A172 (cell line): ENCODE measurements at regions not wholly inside any gene's neighbourhood (a gene's known extent, or its start where the extent isn't known, plus 50 kb on each side); places are given as distances from the start of the nearest gene placed in this dataset.

Source experiments
- DNase-seq: peaks from one replicate; pipeline ENCODE4 v3.0.0-alpha.2; 2015; ENCODE audit warnings: low spot score

DNA sequence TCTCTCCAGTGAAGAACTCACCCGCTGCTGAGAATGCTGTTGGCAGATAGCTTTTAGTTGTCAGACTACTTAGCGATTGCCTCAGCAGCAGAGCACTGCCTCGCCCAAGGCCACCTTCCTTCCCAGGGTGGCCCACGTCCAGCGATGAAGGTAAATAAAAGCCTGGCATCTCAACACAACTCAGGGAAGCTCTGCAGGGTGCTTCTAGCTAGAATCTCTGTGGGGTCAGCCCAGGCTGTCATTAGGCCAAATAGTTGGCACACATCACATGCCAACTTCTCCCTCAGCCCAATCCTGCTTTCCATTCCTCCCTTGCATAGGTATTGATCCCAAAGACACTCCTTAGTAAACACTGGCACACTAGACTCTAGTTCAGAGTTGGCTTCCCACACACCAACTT, 368.1 kb upstream of the TMTC1 start:
- no peak for DNase-seq

DNA sequence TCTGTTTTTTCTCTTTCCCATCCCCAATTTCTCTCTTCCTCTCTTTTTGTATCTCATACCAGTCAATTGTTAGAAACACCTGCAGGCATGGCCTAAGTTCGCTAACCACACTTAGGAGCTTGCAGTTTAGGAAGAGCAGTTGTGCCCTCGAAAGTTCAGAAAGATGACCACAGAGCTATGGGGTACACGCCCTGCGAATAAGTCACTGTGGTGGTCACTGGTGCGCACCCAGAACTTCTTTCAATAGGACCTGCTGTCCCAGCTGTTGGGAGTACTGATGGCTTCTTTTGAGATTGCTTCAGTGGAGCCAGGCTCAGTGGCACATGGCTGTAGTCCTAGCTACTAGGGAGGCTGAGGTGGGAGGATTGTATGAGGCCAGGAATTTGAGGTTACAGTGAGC, 362.8 kb upstream of the TMTC1 start:
- DNase-seq: no peak

DNA sequence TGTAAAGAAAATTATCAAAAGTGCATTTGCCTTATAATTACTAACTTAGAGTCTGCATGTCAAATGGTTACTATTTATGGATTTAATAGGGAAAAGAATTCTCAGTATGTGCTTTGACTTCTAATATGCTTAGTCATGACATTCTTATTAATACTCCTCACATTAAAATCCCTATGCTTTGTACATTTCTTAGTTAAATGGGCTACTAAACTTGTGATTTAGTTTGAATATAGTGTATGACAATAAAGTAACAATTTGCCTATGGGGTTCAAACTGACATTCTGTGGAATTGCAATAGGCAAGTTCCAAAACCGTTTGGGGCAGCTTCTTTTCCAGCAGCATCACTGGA, 361.9 kb upstream of the TMTC1 start:
- no peak for DNase-seq

DNA sequence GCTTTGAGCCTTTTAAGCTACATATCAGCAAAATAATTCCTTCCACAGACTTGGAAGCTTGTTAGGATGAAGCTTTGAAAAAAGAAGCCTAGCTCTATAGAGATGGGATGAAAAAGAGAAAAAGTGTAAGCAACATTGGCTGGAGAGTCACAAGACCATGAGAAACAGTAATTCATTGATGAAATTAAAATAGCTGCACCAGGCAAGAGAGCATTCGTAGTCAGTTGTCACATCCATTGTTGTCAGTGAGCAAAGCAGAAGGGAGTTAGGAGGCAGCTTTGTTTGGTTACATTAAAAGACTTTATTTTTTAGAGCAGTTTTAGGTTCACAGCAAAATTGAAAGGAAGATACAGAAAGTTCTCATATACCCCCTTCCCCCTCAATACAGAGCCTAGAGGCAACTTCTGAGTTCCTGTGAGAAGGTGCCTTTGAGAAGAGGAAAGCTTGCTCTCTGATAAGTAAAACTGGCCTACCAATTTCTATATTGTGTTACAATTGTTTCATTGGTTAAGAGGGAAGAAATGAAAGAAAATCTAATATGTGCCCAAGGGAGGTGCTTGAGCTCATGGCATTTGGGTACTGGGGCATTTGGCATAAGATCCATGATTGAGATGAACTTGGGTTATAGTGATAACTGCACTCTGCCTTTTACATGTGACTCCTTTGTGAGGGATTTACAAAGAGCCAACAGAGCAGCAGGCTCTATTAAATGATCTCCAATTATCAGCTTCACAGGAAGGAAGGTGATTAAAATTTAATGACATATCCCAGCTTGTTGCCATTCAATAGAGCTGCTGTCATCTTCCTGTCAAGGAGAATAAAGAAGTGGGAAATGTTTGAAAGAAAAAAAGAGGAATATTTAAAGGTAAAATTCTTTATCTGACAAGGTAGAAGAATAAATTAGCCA, 361.3 kb upstream of the TMTC1 start:
- no peak for DNase-seq

DNA sequence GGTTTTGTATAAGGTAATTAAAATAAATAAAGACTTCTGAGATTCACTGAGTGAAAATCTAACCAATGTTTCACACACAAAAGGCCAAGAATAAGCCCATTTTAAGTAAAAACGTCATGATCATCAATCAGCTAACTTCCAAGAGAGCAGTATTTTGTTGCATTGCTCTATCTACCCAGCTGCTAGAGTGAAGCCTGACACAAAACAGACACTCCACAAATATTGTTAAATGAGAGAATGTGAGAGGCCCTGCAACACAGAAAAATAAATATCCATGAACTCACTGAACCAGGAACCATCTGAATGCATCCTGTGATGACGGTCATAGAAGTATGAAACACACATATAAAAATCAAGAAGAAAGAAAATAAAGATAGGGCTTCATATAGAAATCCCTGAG, 358.6 kb upstream of the TMTC1 start:
- no peak for DNase-seq

DNA sequence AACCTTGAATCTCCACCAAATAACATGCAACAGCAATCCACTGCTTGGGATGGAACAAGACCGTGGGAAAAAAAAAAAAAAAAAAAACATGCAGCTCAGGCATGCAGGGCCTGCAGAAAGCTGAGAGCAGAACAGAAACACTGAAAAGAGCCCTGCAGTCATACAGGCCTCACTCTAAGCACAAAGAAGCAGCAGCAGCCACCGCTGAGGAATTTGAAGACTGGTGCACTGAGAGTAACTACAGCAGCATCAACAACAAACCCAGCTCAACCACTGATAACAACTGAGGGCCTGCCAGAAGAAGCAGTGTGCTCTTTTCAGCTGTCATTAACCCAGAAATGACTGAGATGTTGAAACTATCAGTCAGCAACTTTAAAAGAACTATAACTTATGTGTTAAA, 354.7 kb upstream of the TMTC1 start:
- DNase-seq: no peak

DNA sequence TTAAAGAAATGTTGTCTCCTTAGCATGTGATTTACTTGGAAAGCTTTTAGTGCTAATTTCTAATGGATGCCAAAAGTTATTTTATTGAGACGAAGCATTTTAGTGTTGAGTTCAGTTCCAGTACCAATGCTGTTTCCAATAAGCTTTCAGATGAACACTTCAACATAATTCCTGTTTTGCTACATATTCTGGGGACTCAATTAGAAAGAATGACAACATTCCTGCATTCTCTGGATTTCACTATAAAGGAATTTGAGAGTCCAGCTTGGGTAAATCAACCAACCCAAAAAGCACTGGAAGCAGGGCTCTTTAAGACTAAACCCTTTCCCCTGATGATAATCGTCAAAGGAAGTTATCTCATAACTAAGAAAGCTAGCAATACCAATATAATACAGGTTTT, 353.0 kb upstream of the TMTC1 start:
- no peak for DNase-seq

DNA sequence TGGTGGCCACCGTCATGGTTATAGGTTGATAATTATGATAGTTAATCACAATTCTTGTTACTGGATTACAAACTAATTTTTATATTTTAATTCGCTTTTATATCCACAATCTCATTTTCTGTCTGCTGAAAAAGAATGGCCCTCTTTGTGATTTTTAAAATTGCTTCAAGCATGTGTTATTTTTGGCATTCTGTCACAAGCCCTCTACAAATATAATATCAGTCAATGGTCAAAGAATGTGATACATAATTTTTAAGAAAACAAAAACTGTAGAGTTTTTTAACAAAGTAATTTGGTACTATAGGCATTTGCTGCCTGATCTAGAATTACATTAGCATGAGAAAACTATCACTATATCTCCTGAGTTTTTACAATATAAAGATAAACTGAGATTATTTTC, 352.0 kb upstream of the TMTC1 start:
- DNase-seq: no peak

DNA sequence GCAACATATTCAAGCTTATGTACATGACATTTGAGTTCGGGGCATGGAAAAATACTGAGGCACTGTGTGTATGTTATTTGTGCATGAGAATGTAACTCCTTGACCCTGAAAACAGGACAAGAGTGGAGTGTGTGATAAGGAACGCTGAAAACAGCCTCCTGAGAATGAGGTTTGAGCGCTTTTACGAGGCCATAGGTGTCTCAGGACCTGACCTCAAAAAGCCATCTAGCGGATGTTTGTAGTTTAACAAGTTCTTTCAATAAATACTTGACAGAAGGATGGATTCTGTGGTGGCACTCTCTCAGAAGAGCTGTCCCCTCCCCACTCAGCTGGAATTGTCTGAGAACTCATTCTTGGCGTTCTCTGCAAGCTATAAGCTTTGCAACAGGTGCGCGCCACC, 350.5 kb upstream of the TMTC1 start:
- DNase-seq: no peak

DNA sequence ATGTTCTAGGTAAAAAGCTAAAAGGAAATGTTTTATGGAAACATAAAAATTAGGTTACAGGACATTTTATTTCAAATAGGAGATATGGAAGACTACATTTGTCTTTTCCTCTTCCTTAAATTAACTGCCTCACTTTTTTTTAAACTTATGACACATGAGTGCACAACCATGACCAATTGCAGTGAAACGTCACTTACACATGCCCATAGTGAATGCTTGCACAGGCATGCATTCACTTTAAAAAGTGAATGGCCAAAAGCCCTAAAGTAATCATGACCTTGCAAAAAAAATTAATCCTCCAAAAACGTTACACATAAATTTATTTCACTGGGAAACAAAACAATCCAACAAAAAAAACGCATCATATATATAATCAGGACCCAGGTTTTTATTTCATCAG, 343.2 kb upstream of the TMTC1 start:
- DNase-seq: no peak

DNA sequence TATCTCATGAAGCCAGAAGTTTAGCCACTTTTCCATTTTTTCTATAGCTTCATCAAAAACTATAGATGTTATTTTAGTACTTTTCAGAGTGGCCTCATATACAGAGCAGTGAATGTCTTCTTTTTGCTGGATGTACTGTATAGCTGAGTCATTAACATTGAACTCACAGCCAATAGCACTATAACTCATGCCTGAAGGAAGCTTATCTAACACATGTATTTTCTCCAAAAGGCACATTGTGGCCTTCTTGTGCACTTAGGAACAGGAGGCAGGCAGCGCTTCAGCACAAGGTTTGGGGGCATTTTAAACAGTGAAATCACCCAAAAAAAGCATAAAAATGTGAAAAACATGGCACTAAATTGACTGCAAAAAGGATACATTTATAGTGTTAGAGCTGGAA, 336.8 kb upstream of the TMTC1 start:
- DNase-seq: no peak

DNA sequence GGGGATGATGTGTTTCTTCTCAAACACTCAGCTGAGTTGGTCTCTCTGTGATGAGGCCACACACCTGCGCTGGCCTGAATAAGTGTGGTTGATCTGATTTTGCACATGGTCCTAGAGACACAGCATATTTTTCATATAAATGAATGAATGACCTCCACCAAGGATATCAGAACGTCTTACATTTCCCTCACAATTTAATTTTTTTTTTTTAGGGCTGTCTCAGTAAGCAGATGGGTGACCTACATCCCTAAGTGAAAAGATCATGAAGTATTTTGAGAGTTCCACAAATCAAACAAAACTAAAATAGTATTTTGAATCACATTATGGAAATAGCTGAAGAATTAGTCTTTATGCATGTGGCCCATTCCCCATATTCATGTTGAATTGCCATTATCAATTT, 333.7 kb upstream of the TMTC1 start:
- DNase-seq: no peak

DNA sequence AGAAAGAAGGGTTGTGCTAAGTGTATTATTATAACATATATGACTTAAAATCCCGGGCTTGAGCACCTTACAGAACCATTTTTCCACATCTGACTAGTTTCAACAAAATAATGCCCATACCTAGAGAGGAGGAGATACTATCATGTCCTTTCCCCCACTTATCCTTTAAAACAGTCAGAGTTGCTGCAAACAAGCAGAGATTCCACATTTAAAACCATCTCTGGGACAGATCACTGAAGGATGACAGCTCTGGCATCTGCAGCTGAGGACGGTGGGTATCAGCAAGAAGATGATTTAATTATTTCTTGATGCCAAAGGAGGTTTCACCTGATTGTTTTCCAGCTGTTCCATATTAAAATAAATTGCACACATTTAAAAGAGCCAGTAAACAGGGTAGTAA, 328.0 kb upstream of the TMTC1 start:
- no peak for DNase-seq

DNA sequence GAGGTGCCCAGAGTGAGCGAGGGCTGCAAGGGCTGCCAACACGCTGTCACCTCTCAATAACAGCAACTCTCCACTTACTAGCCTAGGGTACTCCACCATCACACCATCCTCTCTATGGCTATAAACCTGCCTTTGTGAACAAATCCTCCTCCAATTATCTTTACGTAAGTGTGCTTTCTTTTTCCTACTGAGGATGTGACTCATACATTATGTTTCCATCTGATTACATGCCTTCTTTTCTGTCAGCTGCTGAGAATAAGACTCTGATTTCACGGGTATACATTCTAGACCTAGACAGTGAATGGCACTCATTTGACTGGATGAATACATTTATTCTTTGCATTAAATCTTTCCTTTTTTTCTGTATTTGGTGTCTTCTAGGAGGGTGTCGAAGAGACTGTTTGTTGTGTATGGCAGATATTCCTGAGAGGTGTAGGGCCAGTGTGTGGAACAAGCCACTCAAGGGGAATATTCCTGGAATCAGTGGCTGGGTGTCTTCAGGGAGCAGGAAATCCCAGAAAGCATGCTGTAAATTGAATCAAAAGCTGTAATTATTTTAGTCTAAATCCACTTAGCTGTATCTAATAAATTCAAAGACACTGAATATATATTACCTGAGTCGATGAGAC, 327.3 kb upstream of the TMTC1 start:
- DNase-seq: peak; percentile 73

DNA sequence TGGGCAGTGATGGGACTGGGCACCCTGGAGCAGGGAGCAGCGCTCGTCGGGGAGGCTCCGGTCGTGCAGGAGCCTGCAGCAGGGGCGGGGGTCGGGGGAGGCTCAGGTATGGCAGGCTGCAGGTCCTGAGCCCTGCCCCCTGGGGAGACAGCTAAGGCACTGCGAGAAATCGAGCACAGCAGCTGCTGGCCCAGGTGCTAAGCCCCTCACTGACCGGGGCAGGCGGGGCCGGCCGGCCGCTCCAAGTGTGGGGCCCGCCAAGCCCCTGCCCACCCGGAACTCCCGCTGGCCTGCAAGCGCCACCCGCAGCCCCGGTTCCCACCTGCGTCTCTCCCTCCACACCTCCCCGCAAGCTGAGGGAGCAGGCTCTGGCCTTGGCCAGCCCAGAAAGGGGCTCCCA, 326.8 kb upstream of the TMTC1 start:
- DNase-seq: no peak

DNA sequence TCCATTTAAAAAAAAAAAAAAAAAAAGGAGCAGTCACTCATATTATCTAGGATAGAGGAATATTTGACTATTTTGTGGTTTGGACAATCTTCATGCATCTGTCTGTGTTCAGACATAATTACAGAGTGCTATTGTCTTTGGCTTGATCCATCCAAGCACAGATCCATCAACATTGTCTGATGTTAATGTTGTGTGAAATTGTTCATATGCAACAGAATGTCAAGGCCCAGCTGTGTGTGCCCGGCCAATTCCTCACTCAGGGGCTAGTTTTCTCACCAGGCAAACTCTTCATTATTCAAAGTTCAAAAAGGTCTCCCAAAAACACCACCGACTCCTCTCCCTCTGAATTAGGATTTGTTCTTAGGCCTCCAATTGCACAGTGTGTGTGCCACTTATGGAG, 324.9 kb upstream of the TMTC1 start:
- no peak for DNase-seq

DNA sequence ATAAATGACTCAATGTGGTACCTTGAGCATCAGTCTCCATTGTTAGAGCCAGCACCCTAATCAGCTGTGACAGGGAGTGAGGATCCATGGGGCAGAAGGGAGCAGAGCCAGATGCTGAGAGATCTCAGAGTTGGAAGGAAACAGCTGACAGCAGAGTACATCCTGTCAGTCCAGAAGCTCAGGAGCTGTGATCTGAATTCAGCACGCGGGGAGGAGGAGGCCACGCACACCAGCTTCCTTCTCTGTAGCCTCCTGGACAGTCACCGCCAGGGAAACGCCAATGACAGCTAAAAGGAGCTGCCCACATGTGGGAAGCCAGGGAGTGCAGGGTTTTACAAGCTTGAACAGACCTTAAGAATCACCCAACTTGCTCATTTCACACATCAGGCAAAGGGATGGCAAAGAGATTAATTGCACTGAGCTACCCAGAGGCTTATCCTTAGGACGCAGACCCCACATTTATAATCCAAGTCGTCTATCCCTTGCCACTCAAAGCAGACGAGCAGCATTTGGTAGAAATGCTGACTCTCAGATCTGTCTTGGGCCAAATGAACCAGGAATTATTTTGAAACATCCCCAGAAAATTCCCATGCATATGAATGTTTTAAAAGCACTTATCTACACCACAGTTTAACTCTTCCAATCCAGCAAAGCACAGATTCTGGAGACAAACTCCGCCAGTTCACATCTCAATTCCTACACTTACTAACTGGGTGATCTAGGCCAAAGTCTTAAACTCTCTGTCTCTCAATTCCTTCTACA, 322.6 kb upstream of the TMTC1 start:
- DNase-seq: no peak

DNA sequence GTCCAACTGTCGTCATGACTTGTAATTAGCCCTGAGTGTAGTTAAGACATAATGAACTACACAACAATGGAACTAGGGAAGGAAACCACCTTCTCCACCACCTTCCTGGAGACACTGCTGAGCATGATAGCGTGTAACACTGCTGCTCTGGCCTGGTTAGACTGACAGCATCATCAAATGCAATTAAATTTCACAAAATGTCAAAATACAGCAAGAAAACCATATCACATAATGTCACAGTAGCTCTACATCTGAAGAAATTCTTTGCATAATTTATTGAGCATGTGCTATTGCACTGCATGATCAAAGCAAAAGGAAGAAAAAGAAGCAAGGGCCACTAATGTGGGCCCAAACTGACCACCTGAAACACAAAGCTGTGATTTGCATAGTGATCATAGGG, 321.8 kb upstream of the TMTC1 start:
- no peak for DNase-seq

DNA sequence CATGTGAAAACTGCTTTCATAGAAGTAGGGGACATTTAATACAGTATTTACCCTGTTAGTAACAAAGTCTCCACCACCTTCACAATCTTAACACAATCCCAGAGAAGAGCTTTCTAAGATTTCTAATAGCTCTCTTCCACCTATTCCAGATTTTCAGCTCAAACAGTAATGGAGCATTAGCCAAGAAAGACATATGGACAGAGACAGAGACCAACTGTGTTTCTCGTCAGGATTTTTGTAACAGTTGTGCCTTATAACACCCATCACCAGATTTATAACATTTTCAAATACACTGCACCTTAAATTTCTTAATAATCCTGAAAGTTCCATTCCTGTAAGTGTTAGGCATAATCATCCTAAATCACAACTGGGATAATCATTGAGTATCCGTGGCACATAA, 321.2 kb upstream of the TMTC1 start:
- DNase-seq: no peak

DNA sequence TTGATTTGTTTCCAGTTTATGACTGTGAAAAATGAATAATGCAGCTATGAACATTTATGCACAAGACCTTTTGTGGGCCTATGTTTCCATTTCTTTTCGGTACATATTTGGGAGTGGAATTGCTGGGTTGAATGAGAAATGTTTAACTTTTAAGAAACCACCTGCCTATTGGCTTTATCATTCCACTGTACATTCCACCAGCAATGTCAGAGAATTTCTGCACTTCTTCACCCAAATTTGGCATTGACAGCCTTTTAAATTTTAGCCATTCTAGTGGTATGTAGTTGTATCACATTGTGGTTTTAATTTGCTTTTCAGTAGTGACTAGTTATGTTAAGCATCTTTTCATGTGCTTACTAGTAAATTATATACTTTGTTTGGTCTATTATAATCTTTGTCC, 317.0 kb upstream of the TMTC1 start:
- no peak for DNase-seq

DNA sequence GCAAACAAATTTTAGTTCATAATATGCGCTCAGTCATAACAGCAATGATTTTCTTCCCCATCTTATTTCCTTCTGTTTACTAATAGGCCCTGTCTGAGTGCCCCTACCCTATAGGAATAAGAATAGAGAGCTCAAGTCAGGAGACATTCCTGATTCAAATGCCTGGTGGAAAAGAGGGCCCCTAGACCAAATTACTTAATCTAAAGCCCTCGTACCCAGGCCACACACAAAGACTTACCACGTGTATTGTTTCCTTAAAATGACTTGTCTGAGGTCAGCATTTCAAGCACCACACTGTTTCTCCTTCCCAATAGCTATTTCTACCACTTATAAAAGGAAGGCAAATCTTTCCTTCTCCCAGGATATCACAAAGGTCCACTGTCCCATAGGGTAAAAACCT, 314.9 kb upstream of the TMTC1 start:
- no peak for DNase-seq

DNA sequence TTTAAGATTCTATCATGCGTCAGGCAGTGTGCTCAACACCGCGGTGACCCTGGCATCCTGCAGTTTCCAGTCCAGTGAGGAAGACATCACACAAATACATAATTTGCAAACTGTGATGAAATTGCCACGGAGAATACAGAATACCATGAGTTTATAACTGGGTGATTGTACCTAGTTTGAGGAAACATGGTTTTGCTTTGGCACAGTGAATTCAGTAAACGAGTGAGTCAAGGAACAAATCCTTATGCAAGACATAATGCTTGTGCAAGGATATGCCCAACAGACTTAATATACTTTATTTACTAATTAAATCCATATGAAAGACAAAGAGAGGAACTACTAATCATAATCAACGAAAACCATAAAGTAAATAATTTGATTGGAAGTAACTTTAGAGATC, 311.8 kb upstream of the TMTC1 start:
- DNase-seq: no peak

DNA sequence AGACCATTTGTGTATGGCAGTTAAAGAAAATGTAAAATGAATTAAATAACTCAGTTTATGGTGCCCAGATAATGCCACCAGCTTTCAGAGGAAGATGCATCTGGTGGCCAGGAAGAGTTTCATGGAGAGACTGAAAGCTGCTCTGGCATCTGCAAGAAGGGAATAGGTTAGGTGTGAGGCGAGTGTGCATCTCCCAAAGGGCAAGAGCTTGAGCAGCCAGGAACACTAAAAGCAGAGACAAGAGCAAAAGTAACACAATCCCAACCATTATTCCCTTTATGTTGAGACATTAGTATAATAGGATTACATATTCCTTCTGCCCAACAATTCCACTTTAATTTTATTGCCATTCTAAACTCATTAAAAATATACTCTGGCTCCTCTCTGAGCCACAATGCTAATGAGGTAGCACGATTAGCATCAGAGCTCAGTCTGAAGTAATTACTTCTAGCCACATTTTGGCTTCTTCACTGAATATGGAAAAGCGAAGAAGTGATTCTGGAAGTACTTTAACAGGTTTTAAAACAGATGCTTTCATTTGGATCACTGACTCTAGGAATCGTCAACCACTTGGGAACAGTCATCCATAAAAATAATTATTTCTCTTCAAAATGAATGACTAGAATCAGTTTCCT, 309.4 kb upstream of the TMTC1 start:
- no peak for DNase-seq
